Ishikawa (cell line): ENCODE measurements at regions not wholly inside any gene's neighbourhood (a gene's known extent, or its start where the extent isn't known, plus 50 kb on each side); places are given as distances from the start of the nearest gene placed in this dataset.

Experiments used
- CEBPB ChIP-seq: IDR thresholded peaks from 2 replicates; pipeline ENCODE4 v1.6.1; 2012
- CREB1 ChIP-seq: IDR thresholded peaks from 2 replicates; pipeline ENCODE4 v1.6.1; 2012; ENCODE audit warnings: low read depth
- EGR1 ChIP-seq: IDR thresholded peaks from 2 replicates; pipeline ENCODE4 v1.6.1; 2012
- EP300 ChIP-seq: IDR thresholded peaks from 2 replicates; pipeline ENCODE4 v1.6.1; 2012; ENCODE audit warnings: borderline replicate concordance
- FOXM1 ChIP-seq: IDR thresholded peaks from 2 replicates; pipeline ENCODE4 v1.6.1; 2012; ENCODE audit warnings: low read depth, borderline replicate concordance
- NFIC ChIP-seq: IDR thresholded peaks from 2 replicates; pipeline ENCODE4 v1.6.1; 2012
- RAD21 ChIP-seq: IDR thresholded peaks from 2 replicates; pipeline ENCODE4 v1.6.1; 2012; ENCODE audit warnings: low read depth
- TAF1 ChIP-seq: IDR thresholded peaks from 2 replicates; pipeline ENCODE4 v1.6.1; 2012; ENCODE audit warnings: low read depth, mild to moderate bottlenecking
- TCF12 ChIP-seq: IDR thresholded peaks from 2 replicates; pipeline ENCODE4 v1.6.1; 2012; ENCODE audit warnings: low read depth
- TEAD4 ChIP-seq: IDR thresholded peaks from 2 replicates; pipeline ENCODE4 v1.6.1; 2012
- YY1 ChIP-seq: IDR thresholded peaks from 2 replicates; pipeline ENCODE4 v1.6.1; 2012; ENCODE audit warnings: low read depth
- ZBTB7A ChIP-seq: IDR thresholded peaks from 2 replicates; pipeline ENCODE4 v1.6.1; 2012; ENCODE audit warnings: low read depth
- TF ChIP-seq, protein P1 (sequence below): IDR thresholded peaks from 2 replicates; pipeline ENCODE4 v1.6.1; 2012; ENCODE audit warnings: low read depth, mild to moderate bottlenecking
- TF ChIP-seq, protein P2 (sequence below): IDR thresholded peaks from 2 replicates; pipeline ENCODE4 v1.6.1; 2012
- TF ChIP-seq, protein P3 (sequence below): IDR thresholded peaks from 2 replicates; pipeline ENCODE4 v1.6.1; 2012

DNA sequence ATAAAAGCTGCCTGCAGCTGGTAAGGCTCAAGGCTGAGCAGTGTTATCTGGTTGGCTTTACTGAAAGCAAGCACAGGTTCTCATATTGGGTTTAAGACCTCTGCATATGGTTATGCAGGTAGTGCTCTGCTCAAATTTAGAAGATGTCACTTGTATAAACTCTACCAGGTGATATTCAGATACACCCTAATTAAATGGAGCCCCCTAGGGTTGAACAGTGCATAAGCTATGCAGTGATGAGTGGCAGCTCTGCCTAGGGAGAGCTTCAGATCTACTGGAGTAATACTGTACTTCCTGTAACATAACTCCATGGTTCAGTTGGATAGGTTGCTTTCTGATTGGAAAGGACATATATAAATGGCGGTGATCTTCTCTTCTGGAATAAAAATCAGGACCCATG lies 222.7 kb downstream of the CYRIA start:
- TF ChIP-seq, protein P1, sequence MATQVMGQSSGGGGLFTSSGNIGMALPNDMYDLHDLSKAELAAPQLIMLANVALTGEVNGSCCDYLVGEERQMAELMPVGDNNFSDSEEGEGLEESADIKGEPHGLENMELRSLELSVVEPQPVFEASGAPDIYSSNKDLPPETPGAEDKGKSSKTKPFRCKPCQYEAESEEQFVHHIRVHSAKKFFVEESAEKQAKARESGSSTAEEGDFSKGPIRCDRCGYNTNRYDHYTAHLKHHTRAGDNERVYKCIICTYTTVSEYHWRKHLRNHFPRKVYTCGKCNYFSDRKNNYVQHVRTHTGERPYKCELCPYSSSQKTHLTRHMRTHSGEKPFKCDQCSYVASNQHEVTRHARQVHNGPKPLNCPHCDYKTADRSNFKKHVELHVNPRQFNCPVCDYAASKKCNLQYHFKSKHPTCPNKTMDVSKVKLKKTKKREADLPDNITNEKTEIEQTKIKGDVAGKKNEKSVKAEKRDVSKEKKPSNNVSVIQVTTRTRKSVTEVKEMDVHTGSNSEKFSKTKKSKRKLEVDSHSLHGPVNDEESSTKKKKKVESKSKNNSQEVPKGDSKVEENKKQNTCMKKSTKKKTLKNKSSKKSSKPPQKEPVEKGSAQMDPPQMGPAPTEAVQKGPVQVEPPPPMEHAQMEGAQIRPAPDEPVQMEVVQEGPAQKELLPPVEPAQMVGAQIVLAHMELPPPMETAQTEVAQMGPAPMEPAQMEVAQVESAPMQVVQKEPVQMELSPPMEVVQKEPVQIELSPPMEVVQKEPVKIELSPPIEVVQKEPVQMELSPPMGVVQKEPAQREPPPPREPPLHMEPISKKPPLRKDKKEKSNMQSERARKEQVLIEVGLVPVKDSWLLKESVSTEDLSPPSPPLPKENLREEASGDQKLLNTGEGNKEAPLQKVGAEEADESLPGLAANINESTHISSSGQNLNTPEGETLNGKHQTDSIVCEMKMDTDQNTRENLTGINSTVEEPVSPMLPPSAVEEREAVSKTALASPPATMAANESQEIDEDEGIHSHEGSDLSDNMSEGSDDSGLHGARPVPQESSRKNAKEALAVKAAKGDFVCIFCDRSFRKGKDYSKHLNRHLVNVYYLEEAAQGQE: no peak
- TF ChIP-seq CEBPB (no peak), YY1 (no peak), EGR1 (no peak), RAD21 (no peak), TCF12 (no peak), TAF1 (no peak), CREB1 (no peak), ZBTB7A (no peak), TEAD4 (no peak), NFIC (no peak)
- TF ChIP-seq, protein P2, sequence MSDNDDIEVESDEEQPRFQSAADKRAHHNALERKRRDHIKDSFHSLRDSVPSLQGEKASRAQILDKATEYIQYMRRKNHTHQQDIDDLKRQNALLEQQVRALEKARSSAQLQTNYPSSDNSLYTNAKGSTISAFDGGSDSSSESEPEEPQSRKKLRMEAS: no peak
- TF ChIP-seq, protein P3, sequence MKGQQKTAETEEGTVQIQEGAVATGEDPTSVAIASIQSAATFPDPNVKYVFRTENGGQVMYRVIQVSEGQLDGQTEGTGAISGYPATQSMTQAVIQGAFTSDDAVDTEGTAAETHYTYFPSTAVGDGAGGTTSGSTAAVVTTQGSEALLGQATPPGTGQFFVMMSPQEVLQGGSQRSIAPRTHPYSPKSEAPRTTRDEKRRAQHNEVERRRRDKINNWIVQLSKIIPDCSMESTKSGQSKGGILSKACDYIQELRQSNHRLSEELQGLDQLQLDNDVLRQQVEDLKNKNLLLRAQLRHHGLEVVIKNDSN: no peak

DNA sequence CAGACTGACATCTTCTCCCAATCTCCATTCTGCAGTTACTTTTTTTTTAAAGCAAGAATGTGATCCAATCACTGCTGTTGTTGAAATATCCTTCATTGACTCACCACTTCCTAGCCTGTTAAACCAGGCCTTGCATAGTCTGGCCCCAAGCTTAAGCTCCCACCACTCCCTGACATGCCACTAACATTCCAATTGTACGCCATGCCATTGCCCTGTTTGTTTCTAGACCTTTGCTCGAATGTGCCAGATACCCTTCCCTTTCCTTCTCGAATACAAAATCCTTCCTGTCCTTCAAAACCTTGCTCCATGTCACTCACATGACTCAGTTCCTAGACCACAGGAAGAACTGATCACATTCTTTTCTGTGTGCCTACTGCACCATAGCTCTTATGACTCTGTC lies 224.2 kb downstream of the CYRIA start:
- TF ChIP-seq EGR1: no peak
- TF ChIP-seq, protein P1: no peak
- TF ChIP-seq ZBTB7A: no peak
- TF ChIP-seq, protein P3: no peak
- no peak for TF ChIP-seq NFIC
- TF ChIP-seq RAD21: no peak
- no peak for TF ChIP-seq TCF12
- no peak for TF ChIP-seq FOXM1
- TF ChIP-seq, protein P2: no peak
- TF ChIP-seq EP300: no peak

DNA sequence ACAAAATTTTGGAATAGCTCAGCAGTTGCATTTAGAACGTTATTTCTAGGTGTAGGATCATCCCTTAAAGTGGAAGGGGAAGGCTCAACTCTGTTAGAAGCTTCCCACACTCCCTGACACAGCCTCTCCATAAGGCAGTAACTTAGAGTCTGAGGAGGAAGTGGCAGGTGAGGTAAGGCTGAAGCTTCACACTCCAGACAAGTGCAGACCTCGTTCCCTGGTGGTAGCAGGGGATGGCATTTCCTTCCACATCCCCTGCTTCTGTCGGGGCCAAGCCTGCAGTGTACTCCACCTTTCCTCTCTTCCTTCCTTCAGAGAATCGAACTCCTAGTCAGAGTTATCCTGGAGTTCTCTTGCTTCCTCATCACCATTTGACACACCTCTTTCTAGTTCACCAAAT lies 224.7 kb downstream of the CYRIA start:
- TF ChIP-seq NFIC (no peak), CREB1 (no peak), TEAD4 (no peak), YY1 (no peak), TAF1 (no peak), RAD21 (no peak), EGR1 (no peak), CEBPB (no peak), FOXM1 (no peak), EP300 (no peak), ZBTB7A (no peak), TCF12 (no peak)
- TF ChIP-seq, protein P1: no peak
- TF ChIP-seq, protein P3: no peak
- TF ChIP-seq, protein P2: no peak

DNA sequence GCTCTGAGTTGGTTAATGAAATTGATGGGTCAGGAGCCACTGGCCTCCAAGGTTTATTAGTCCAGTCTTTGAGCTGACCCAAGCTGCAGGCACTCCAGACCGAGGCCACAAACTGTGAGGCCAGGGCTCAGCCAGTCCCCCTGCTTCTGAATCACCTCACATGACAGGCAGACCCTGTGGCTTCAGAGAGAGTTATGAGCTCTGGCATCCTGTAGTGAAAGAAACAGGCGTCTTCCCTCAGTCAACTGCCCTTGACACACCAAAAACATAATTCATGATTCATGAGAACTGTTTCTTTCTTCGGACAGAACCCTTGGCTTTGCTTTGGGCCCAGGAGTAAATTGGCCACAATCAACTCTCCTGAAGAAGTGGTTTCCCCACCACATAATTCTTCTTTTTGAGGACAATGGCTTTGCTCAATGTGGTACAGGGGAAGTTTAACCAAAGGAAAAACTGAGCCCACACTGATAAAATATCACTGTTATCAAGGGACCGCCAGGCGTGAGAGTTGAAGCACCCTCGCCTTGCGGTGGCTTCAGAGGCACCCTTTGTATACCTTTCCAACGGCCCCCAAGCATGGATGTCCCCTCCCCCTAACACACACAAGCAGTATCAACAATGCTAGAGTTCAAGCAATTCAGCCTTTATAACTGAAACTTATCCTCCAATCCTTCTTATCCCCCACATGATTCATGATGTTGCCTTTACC lies 226.9 kb downstream of the CYRIA start:
- no peak for TF ChIP-seq NFIC
- TF ChIP-seq EGR1: no peak
- TF ChIP-seq RAD21: no peak
- TF ChIP-seq, protein P1: no peak
- no peak for TF ChIP-seq TCF12
- TF ChIP-seq TEAD4: no peak
- no peak for TF ChIP-seq FOXM1
- no peak for TF ChIP-seq YY1
- TF ChIP-seq TAF1: no peak
- TF ChIP-seq ZBTB7A: no peak
- TF ChIP-seq, protein P2: no peak
- no peak for TF ChIP-seq EP300
- no peak for TF ChIP-seq CREB1
